HCT116 (cell line): ENCODE measurements at regions not wholly inside any gene's neighbourhood (a gene's known extent, or its start where the extent isn't known, plus 50 kb on each side); places are given as distances from the start of the nearest gene placed in this dataset.
"Not testable (repeated sequence)": the region's sequence is repeated elsewhere in the genome, so short reads cannot be mapped to it uniquely, and the experiment has no call there.

Experiments used
- ATAC-seq: fragments of 200-7000 bp; cut with Tn5 transposase; 2 replicates; pipeline ENCODE4 v1.9.1; 2020; ENCODE audit warnings: mild to moderate bottlenecking, moderate library complexity
- BruUV-seq: library from RNA; stranded (reverse); fragments of 400-500 nt; replicated peaks from 2 replicates; lab custom pipeline; 2021; lab: Mats Ljungman, UMichigan
- CTCF ChIA-PET: fragments of 300-600 bp; sonication (Branson Sonifier 250); formaldehyde crosslinking; loops from one replicate; lab custom pipeline; 2021; ENCODE audit warnings: antibody characterized with exemption; lab: Charles Lee
- POLR2A ChIA-PET: fragments of 300-600, 350-600 bp; sonication (Branson Sonifier 250); formaldehyde crosslinking; loops from one replicate; lab custom pipeline; 2021; ENCODE audit warnings: antibody characterized with exemption; lab: Charles Lee
- RAD21 ChIA-PET, 2 experiments: fragments of 300-600 bp; sonication (Branson Sonifier 250); formaldehyde crosslinking; loops; one replicate each; lab custom pipeline; 2023; ENCODE audit warnings: low total read pairs in 2 of 2; ENCODE audit not compliant: uncharacterized antibody in 2 of 2, unreplicated experiment in 2 of 2, low non-redundant PET in 1 of 2; lab: Charles Lee
- DNase-seq: peaks from one replicate; pipeline ENCODE4 v3.0.0-alpha.2; 2010; ENCODE audit warnings: low read depth, low spot score
- H2AFZ ChIP-seq: fragments of 200-600 bp; shearing (Covaris generic), sonication (generic); 2 replicates; pipeline ENCODE4 v1.6.1; 2017; ENCODE audit warnings: low read depth, mixed run types, mixed read lengths, antibody characterized with exemption, low read length; ENCODE audit not compliant: poor library complexity, severe bottlenecking
- H3K27ac ChIP-seq: 2 replicates; pipeline ENCODE4 v1.5.1; 2012; ENCODE audit warnings: low read depth, low read length
- H3K27me3 ChIP-seq: fragments of 200-600 bp; sonication (generic); 2 replicates; pipeline ENCODE4 v1.6.1; 2016; ENCODE audit warnings: mixed run types, low read length, mixed read lengths; ENCODE audit not compliant: insufficient read depth
- H3K36me3 ChIP-seq, 2 experiments: fragments of 200-500 bp in 1 of 2; fragments of 200-600 bp in 1 of 2; sonication (Bioruptor generic) in 1 of 2; sonication (generic) in 1 of 2; 2 replicates each; pipeline versions ENCODE4 v1.5.1 to v1.6.1; 2014 to 2016; ENCODE audit warnings: low read length in 2 of 2, inconsistent platforms in 1 of 2, mixed read lengths in 1 of 2, mixed run types in 1 of 2; ENCODE audit not compliant: insufficient read depth in 2 of 2, control insufficient read depth in 1 of 2
- H3K4me1 ChIP-seq, 2 experiments: fragments of 200-600 bp in 1 of 2; sonication (generic) in 1 of 2; 2 replicates each; pipeline versions ENCODE4 v1.5.1 to v1.6.1; 2012 to 2017; ENCODE audit warnings: low read length in 2 of 2, inconsistent platforms in 1 of 2, mild to moderate bottlenecking in 1 of 2, mixed read lengths in 1 of 2, mixed run types in 1 of 2, moderate library complexity in 1 of 2; ENCODE audit not compliant: insufficient read depth in 2 of 2, control insufficient read depth in 1 of 2
- H3K4me2 ChIP-seq: fragments of 200-600 bp; sonication (generic); 2 replicates; pipeline ENCODE4 v1.6.1; 2017; ENCODE audit warnings: mixed run types, low read length, mixed read lengths
- H3K4me3 ChIP-seq, 2 experiments: fragments of 200-600 bp in 1 of 2; sonication (generic) in 1 of 2; replicated peaks in 1 of 2; 2 replicates each; pipeline ENCODE4 v1.5.1; 2011 to 2016; ENCODE audit warnings: low read length in 2 of 2, control low read depth in 1 of 2, low read depth in 1 of 2, mild to moderate bottlenecking in 1 of 2, mixed read lengths in 1 of 2, mixed run types in 1 of 2
- H3K79me2 ChIP-seq: fragments of 200-600 bp; sonication (generic); 2 replicates; pipeline ENCODE4 v1.6.1; 2017; ENCODE audit warnings: mild to moderate bottlenecking, mixed run types, low read length, moderate library complexity, mixed read lengths; ENCODE audit not compliant: insufficient read depth
- H3K9ac ChIP-seq: fragments of 200-600 bp; sonication (generic); 2 replicates; pipeline ENCODE4 v1.6.1; 2016; ENCODE audit warnings: low read length, mixed read lengths
- H3K9me2 ChIP-seq: fragments of 200-600 bp; sonication (generic), shearing (Covaris generic); 2 replicates; pipeline ENCODE4 v1.6.1; 2017; ENCODE audit warnings: mixed run types, mild to moderate bottlenecking, moderate library complexity; ENCODE audit not compliant: insufficient read depth
- H3K9me3 ChIP-seq, 2 experiments: fragments of 200-500 bp in 1 of 2; fragments of 200-600 bp in 1 of 2; sonication (Bioruptor generic) in 1 of 2; sonication (generic) in 1 of 2; 2 replicates each; pipeline ENCODE4 v1.6.1; 2014 to 2017; ENCODE audit warnings: low read length in 2 of 2, mixed read lengths in 2 of 2, inconsistent platforms in 1 of 2, low read depth in 1 of 2, mild to moderate bottlenecking in 1 of 2, mixed run types in 1 of 2, moderate library complexity in 1 of 2; ENCODE audit not compliant: control insufficient read depth in 1 of 2, insufficient read depth in 1 of 2
- H4K20me1 ChIP-seq: fragments of 200-600 bp; sonication (generic), shearing (Covaris generic); 2 replicates; pipeline ENCODE4 v1.6.1; 2017; ENCODE audit warnings: mixed run types, mild to moderate bottlenecking, moderate library complexity; ENCODE audit not compliant: insufficient read depth
- CEBPB ChIP-seq: IDR thresholded peaks from 2 replicates; pipeline ENCODE4 v1.6.1; 2012; ENCODE audit warnings: low read depth
- EZH2 ChIP-seq: fragments of 200-600 bp; sonication (generic); IDR thresholded peaks from 2 replicates; pipeline ENCODE4 v1.6.1; 2017; ENCODE audit warnings: antibody characterized with exemption, mixed run types
- EZH2phosphoT487 ChIP-seq: fragments of 200-600 bp; IDR thresholded peaks from 2 replicates; pipeline ENCODE4 v1.6.1; 2018; ENCODE audit warnings: antibody characterized with exemption, borderline replicate concordance
- FOSL1 ChIP-seq: IDR thresholded peaks from 2 replicates; pipeline ENCODE4 v1.6.1; 2012; ENCODE audit warnings: low read depth
- RAD21 ChIP-seq: IDR thresholded peaks from 2 replicates; pipeline ENCODE4 v1.6.1; 2012; ENCODE audit warnings: low read depth, mild to moderate bottlenecking
- SRF ChIP-seq: IDR thresholded peaks from 2 replicates; pipeline ENCODE4 v1.6.1; 2012; ENCODE audit warnings: low read depth
- ZFX ChIP-seq: fragments of 450-650 bp; IDR thresholded peaks from 2 replicates; pipeline ENCODE4 v1.6.1; 2017
- intact Hi-C: fragments of 100-400 bp; cut with micrococcal nuclease; formaldehyde crosslinking; loops from 2 replicates; pipeline ENCODE4 v1.10.0; 2022

- no peaks in the 10 kb centered on the region for H3K27me3 ChIP-seq
- no peak overlapping the region for H3K4me2 ChIP-seq
- ChIA-PET POLR2A (no interaction called here), CTCF (no interaction called here), RAD21 (no interaction called here)
- H3K36me3 ChIP-seq = no peaks in the 10 kb centered on the region
- no peaks in the 10 kb centered on the region for H3K9me2 ChIP-seq
- BruUV-seq = no TSS peak
- H3K9ac ChIP-seq = no peak overlapping the region
- ATAC-seq (no peak), DNase-seq (no peak)
- no peak overlapping the region for H3K4me3 ChIP-seq
- no peak overlapping the region for H2AFZ ChIP-seq
- intact Hi-C loops = no loop called here
- H3K9me3 ChIP-seq = 0 out of 4 replicates have a peak, but pooled peaks cover 0 to 3% of the 10 kb centered on the region in 2 experiments
- H3K27ac ChIP-seq = no peak overlapping the region
- no peak for TF ChIP-seq ZFX
- no peak for TF ChIP-seq RAD21
- no peak for TF ChIP-seq SRF
- TF ChIP-seq FOSL1 = no peak
- no peak for TF ChIP-seq EZH2
- TF ChIP-seq EZH2phosphoT487 = no peak
- TF ChIP-seq CEBPB = no peak
- H3K79me2 ChIP-seq = no peaks in the 10 kb centered on the region
- H3K4me1 ChIP-seq = peaks cover 0 to 8% of the 10 kb centered on the region in 2 experiments; a peak in 1 of 4 replicates
- H4K20me1 ChIP-seq = no peaks in the 10 kb centered on the region
Measured at GRCh38 chr18:40120356-40120755, 1834.7 kb upstream of the PIK3C3 start.

- POLR2A ChIA-PET, ATAC-seq, RAD21 ChIA-PET, H3K27ac ChIP-seq, H3K4me3 ChIP-seq, H2AFZ ChIP-seq, H3K9me3 ChIP-seq, H3K27me3 ChIP-seq, H3K4me2 ChIP-seq, H3K36me3 ChIP-seq, H3K4me1 ChIP-seq, CTCF ChIA-PET, intact Hi-C loops, H3K79me2 ChIP-seq, H3K9ac ChIP-seq, DNase-seq, BruUV-seq, H4K20me1 ChIP-seq, H3K9me2 ChIP-seq: not testable (repeated sequence)
Measured at GRCh38 chr18:40119581-40119980, 1835.5 kb upstream of the PIK3C3 start.
